ENCODE measurements at regions not wholly inside any gene's neighbourhood (a gene's known extent, or its start where the extent isn't known, plus 50 kb on each side); places are given as distances from the start of the nearest gene placed in this dataset.

GRCh38 chr1:221022331-221022730 lies 143.1 kb downstream of the HLX start:
- Histone ChIP-seq H2AFZ (ENCODE audit: low read depth, low read length) (no peak overlapping the region), H3K36me3 (ENCODE audit: insufficient read depth, low read length) (no peaks in the 10 kb centered on the region), H3K79me2 (ENCODE audit: insufficient read depth, low read length) (no peaks in the 10 kb centered on the region), H3K9me3 (ENCODE audit: insufficient read depth, low read depth, low read length) (no peaks in the 10 kb centered on the region), H3K4me3 (ENCODE audit: insufficient read depth, low read depth, low read length) (no peak overlapping the region), H3K4me1 (ENCODE audit: insufficient read depth, low read length) (no peaks in the 10 kb centered on the region), H3K27me3 (ENCODE audit: insufficient read depth, low read length) (no peaks in the 10 kb centered on the region), H4K20me1 (ENCODE audit: insufficient read depth, low read length) (no peaks in the 10 kb centered on the region), H3K9ac (ENCODE audit: low read length) (no peak overlapping the region), H3K27ac (ENCODE audit: low read depth, low read length) (no peak overlapping the region), H3K4me2 (ENCODE audit: low read length) (no peak overlapping the region)
- no peaks in the 10 kb centered on the region for H3K4me1 Mint-ChIP-seq (ENCODE audit: low read depth, unreplicated experiment)
- peaks cover 4% of the 10 kb centered on the region for H3K9me3 Mint-ChIP-seq (ENCODE audit: unreplicated experiment)
- no peak overlapping the region for H3K4me3 Mint-ChIP-seq (ENCODE audit: unreplicated experiment)
- no peaks in the 10 kb centered on the region for H3K36me3 Mint-ChIP-seq (ENCODE audit: low read depth, unreplicated experiment)
- H3K27ac Mint-ChIP-seq (ENCODE audit: unreplicated experiment): no peak overlapping the region
- DNase-seq (ENCODE audit: low read depth) (peak; percentile 16), FAIRE-seq (no peak)
- no peak for TF ChIP-seq CTCF (IDR thresholded peaks at IDR 0.05; ENCODE audit: insufficient read depth, low read depth, low read length)
- no peak for TF ChIP-seq EZH2 (IDR thresholded peaks at IDR 0.05; ENCODE audit: insufficient read depth, low read length)
- peaks cover 8% of the 10 kb centered on the region for H3K27me3 Mint-ChIP-seq (ENCODE audit: low read depth, unreplicated experiment)

DNA sequence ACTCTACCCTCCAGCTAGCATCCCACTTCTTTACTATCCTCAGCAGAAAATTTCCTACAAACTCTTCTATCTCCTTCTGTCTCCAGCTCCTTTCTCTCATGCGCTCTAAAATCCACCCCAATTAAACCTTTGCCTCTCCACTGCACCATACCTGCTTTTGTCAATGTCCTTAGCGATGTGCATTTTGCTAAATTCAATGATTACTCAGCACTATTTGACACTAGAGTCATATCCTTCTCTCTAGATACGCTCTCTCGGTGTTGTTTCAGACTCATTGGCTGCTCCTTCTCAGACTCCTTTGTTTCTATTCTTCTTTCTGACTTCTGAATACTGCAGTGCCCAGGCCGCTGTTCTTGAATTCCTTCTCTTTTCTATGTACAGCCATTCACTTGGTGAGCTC lies 144.2 kb downstream of the HLX start:
- Mint-ChIP-seq H3K27me3 (ENCODE audit: low read depth, unreplicated experiment) (peaks cover 10% of the 10 kb centered on the region), H3K27ac (ENCODE audit: unreplicated experiment) (no peak overlapping the region), H3K4me1 (ENCODE audit: low read depth, unreplicated experiment) (no peaks in the 10 kb centered on the region), H3K36me3 (ENCODE audit: low read depth, unreplicated experiment) (no peaks in the 10 kb centered on the region), H3K9me3 (ENCODE audit: unreplicated experiment) (peaks cover 4% of the 10 kb centered on the region), H3K4me3 (ENCODE audit: unreplicated experiment) (no peak overlapping the region)
- H3K36me3 ChIP-seq (ENCODE audit: insufficient read depth, low read length): no peaks in the 10 kb centered on the region
- H3K4me3 ChIP-seq (ENCODE audit: insufficient read depth, low read depth, low read length): no peak overlapping the region
- no peaks in the 10 kb centered on the region for H4K20me1 ChIP-seq (ENCODE audit: insufficient read depth, low read length)
- FAIRE-seq: no peak
- no peak overlapping the region for H2AFZ ChIP-seq (ENCODE audit: low read depth, low read length)
- no peaks in the 10 kb centered on the region for H3K9me3 ChIP-seq (ENCODE audit: insufficient read depth, low read depth, low read length)
- H3K4me1 ChIP-seq (ENCODE audit: insufficient read depth, low read length): no peaks in the 10 kb centered on the region
- H3K4me2 ChIP-seq (ENCODE audit: low read length): no peak overlapping the region
- no peak overlapping the region for H3K27ac ChIP-seq (ENCODE audit: low read depth, low read length)
- TF ChIP-seq EZH2 (IDR thresholded peaks at IDR 0.05; ENCODE audit: insufficient read depth, low read length) (no peak), CTCF (IDR thresholded peaks at IDR 0.05; ENCODE audit: insufficient read depth, low read depth, low read length) (no peak)
- DNase-seq (ENCODE audit: low read depth): no peak
- H3K9ac ChIP-seq (ENCODE audit: low read length): no peak overlapping the region
- no peaks in the 10 kb centered on the region for H3K79me2 ChIP-seq (ENCODE audit: insufficient read depth, low read length)
- no peaks in the 10 kb centered on the region for H3K27me3 ChIP-seq (ENCODE audit: insufficient read depth, low read length)

GRCh38 chr1:221025501-221025900 lies 146.3 kb downstream of the HLX start:
- Histone ChIP-seq H3K4me1 (ENCODE audit: insufficient read depth, low read length) (no peaks in the 10 kb centered on the region), H4K20me1 (ENCODE audit: insufficient read depth, low read length) (no peaks in the 10 kb centered on the region), H3K27me3 (ENCODE audit: insufficient read depth, low read length) (no peaks in the 10 kb centered on the region), H3K9ac (ENCODE audit: low read length) (no peak overlapping the region), H3K79me2 (ENCODE audit: insufficient read depth, low read length) (no peaks in the 10 kb centered on the region), H2AFZ (ENCODE audit: low read depth, low read length) (no peak overlapping the region), H3K36me3 (ENCODE audit: insufficient read depth, low read length) (no peaks in the 10 kb centered on the region), H3K4me2 (ENCODE audit: low read length) (no peak overlapping the region), H3K27ac (ENCODE audit: low read depth, low read length) (no peak overlapping the region), H3K4me3 (ENCODE audit: insufficient read depth, low read depth, low read length) (no peak overlapping the region), H3K9me3 (ENCODE audit: insufficient read depth, low read depth, low read length) (no peaks in the 10 kb centered on the region)
- no peak for DNase-seq (ENCODE audit: low read depth)
- TF ChIP-seq EZH2 (IDR thresholded peaks at IDR 0.05; ENCODE audit: insufficient read depth, low read length): no peak
- Mint-ChIP-seq H3K9me3 (ENCODE audit: unreplicated experiment) (peaks cover 4% of the 10 kb centered on the region), H3K4me3 (ENCODE audit: unreplicated experiment) (no peak overlapping the region), H3K36me3 (ENCODE audit: low read depth, unreplicated experiment) (no peaks in the 10 kb centered on the region), H3K27me3 (ENCODE audit: low read depth, unreplicated experiment) (peaks cover 10% of the 10 kb centered on the region), H3K4me1 (ENCODE audit: low read depth, unreplicated experiment) (no peaks in the 10 kb centered on the region), H3K27ac (ENCODE audit: unreplicated experiment) (no peak overlapping the region)
- no peak for FAIRE-seq

All from astrocyte (in vitro differentiated cells and primary cell).